ENCODE measurements at regions not wholly inside any gene's neighbourhood (a gene's known extent, or its start where the extent isn't known, plus 50 kb on each side); places are given as distances from the start of the nearest gene placed in this dataset.
"Not testable (repeated sequence)": the region's sequence is repeated elsewhere in the genome, so short reads cannot be mapped to it uniquely, and the experiment has no call there.

DNA sequence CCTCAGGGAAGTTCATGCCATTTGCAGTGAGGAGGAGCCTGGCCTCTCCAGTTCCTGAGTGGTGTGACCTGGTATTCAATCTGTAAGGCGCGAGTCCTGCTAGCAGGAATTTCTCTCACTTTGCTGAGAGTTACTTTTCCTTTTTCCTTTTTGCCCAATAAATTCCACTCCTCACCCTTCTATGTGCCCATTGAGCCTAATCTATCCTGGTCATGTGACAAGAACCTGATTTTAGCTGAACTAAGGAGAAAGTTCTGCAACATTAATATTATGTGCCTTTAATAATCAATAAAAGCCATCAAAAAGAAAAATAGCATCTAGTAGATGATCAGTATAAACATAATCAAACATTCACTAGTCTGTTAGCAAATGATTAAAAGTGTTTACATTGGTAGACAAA, 136.1 kb upstream of the POGK start:
- DNase-seq (ENCODE audit: low spot score) (no peak), ATAC-seq (no peak)
- intact Hi-C loops (cut with DNase I) = no loop called here

GRCh38 chr1:166703726-166704462, 135.4 kb upstream of the POGK start:
- no peak for DNase-seq (ENCODE audit: low spot score)
- no peak for ATAC-seq
- intact Hi-C loops (cut with DNase I) = no loop called here

- ATAC-seq (no peak), DNase-seq (ENCODE audit: low spot score) (no peak)
- intact Hi-C loops (cut with DNase I) = no loop called here
Observed at GRCh38 chr1:166705376-166706289, 133.6 kb upstream of the POGK start.

- DNase-seq (ENCODE audit: low spot score) (no peak), ATAC-seq (no peak)
- intact Hi-C loops (cut with DNase I) = no loop called here
Observed at GRCh38 chr1:166716620-166717019, 122.7 kb upstream of the POGK start.

DNA sequence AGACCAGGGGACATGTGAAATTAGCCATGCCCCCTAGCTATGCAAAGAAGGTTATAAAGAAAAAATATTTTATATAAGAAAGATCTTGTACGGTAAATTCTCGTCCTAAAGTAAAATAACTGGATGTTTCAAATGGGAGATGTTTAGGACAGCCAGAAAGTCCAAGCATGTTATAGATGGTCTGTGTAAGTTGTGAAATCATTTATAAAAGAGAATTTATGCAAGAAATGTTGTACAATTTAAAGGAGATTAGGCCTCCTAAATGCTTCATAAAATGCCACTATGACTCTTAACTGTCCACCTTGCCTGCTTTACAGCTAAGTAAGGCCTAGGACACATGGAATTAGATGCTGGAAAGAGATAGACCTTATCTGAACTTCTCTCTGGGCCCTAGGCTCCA, 118.1 kb upstream of the POGK start:
- intact Hi-C loops (cut with DNase I) = no loop called here
- ATAC-seq = no peak
- DNase-seq (ENCODE audit: low spot score) = no peak

- ATAC-seq (no peak), DNase-seq (ENCODE audit: low spot score) (no peak)
- intact Hi-C loops (cut with DNase I) = no loop called here
Observed at GRCh38 chr1:166730299-166730888, 108.9 kb upstream of the POGK start.

GRCh38 chr1:166738140-166738539, 101.1 kb upstream of the POGK start:
- intact Hi-C loops (cut with DNase I) = no loop called here
- ATAC-seq (no peak), DNase-seq (ENCODE audit: low spot score) (no peak)

DNA sequence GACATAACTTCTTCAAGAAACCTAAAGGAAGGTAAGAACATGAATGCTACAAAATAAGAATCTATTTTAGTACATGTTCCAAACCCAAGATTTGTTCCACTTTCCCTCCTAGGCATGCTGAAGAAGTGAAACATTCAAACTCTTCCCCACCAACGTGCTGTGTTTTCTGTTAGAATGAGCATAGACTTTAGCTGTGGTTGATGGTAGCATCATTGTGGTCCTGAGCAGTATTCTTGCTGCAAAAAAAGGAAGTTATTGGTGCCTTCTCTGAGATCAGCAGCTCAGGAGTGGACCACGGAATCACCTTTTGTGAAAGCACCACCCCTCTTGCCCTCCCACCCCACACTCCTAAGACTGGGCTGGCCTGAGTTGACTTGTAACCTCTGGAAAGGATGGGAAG, 100.4 kb upstream of the POGK start:
- ATAC-seq = no peak
- no peak for DNase-seq (ENCODE audit: low spot score)
- intact Hi-C loops (cut with DNase I) = no loop called here

- intact Hi-C loops (cut with DNase I) = no loop called here
- no peak for ATAC-seq
- DNase-seq (ENCODE audit: low spot score) = no peak
Observed at GRCh38 chr1:166740668-166741276, 98.5 kb upstream of the POGK start.

DNA sequence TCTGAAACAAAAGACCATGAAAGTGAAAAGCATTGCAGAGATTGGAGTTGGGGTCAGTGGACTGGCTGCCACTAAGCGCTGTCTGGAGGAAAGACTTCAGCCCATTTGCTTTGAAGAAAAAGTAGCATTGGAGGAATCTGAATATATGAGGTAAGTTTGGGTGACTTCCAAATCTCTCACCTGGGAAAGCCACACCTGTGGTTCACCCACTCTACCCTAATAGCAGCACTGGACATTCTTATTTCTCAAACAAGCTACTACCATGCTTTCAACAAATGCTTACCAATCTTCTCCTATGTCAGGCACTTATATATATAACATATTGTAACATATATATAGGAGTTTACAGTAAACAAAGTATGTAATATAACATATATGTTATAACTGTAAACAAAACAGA, 76.0 kb upstream of the POGK start:
- intact Hi-C loops (cut with DNase I) = no loop called here
- ATAC-seq (no peak), DNase-seq (ENCODE audit: low spot score) (no peak)

DNA sequence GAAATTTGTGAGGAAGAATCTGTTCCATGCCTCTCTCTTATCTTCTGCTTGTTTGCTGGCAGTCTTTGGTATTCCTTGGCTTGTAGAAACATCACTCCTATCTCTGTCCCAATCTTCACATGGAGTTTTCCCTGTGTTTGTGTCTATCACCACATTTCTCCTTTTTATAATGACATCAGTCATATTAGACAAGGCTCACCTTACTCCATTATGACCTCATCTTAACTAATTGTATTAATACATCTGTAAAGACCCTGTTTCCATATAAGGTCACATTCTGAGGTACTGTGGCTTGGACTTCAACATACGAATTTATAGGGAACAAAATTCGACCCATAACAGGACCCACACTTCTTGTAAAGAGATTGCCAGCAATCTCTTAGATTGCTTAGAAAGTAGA, 72.3 kb upstream of the POGK start:
- ATAC-seq (no peak), DNase-seq (ENCODE audit: low spot score) (no peak)
- intact Hi-C loops (cut with DNase I) = no loop called here

GRCh38 chr1:166784646-166785045, 54.6 kb upstream of the POGK start:
- ATAC-seq; DNase-seq (ENCODE audit: low spot score); intact Hi-C loops (cut with DNase I): not testable (repeated sequence)

DNA sequence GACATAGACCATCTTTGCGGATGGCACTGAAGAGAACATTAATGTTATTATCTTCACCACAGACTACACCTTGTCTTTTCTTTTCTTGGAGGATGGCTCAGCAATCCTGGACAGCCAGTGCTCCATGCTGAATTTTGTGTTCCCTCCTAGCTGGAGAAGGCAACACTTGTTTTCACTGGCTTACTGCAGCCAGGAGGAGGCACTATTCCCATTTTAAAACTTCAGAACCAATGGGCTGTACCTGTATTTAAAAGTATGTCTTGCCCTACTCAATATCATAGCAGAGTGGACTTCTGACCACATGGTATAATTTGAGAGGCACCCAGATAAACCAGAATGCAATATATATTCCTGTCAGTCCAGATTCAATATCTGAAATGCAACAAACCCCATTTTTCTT, 53.3 kb upstream of the POGK start:
- DNase-seq (ENCODE audit: low spot score) = no peak
- intact Hi-C loops (cut with DNase I) = no loop called here
- ATAC-seq = no peak

GRCh38 chr1:166789286-166789685, 50.0 kb upstream of the POGK start:
- no peak for ATAC-seq
- intact Hi-C loops (cut with DNase I) = no loop called here
- no peak for DNase-seq (ENCODE audit: low spot score)
